Large intestine (tissue), 3 donors: ENCODE measurements at regions not wholly inside any gene's neighbourhood (a gene's known extent, or its start where the extent isn't known, plus 50 kb on each side); places are given as distances from the start of the nearest gene placed in this dataset.

Source experiments
- DNase-seq, 2 donors: peaks; one replicate each; pipeline versions ENCODE4 v3.0.0 to v3.0.0-alpha.2; 2013
- H3K27ac ChIP-seq: one replicate; pipeline ENCODE4 v1.5.1; 2013; ENCODE audit warnings: low read length
- H3K27me3 ChIP-seq: 2 replicates; pipeline ENCODE4 v1.6.1; 2013; ENCODE audit warnings: low read length; ENCODE audit not compliant: control insufficient read depth, insufficient read depth
- H3K36me3 ChIP-seq: 2 replicates; pipeline ENCODE4 v1.6.1; 2013; ENCODE audit warnings: low read length; ENCODE audit not compliant: control insufficient read depth, insufficient read depth
- H3K4me1 ChIP-seq: one replicate; pipeline ENCODE4 v1.6.1; 2013; ENCODE audit warnings: low read length; ENCODE audit not compliant: control insufficient read depth, insufficient read depth
- H3K4me3 ChIP-seq: one replicate; pipeline ENCODE4 v1.5.1; 2013; ENCODE audit warnings: low read length
- H3K9me3 ChIP-seq: one replicate; pipeline ENCODE4 v1.6.1; 2013; ENCODE audit warnings: mild to moderate bottlenecking, low read depth, low read length, moderate library complexity; ENCODE audit not compliant: control insufficient read depth
- WGBS: methylation state at CpG from one replicate; pipeline ENCODE4 v1.1.5; 2013; ENCODE audit warnings: low lambda C conversion rate; ENCODE audit not compliant: insufficient coverage; 5-methylcytosine and 5-hydroxymethylcytosine counted together

GRCh38 chr22:49451070-49451840, 376.4 kb downstream of the BRD1 start:
- Histone ChIP-seq H3K4me1 (no peaks in the 10 kb centered on the region), H3K9me3 (no peaks in the 10 kb centered on the region), H3K4me3 (no peak overlapping the region), H3K36me3 (no peaks in the 10 kb centered on the region), H3K27me3 (peaks cover 39% of the 10 kb centered on the region), H3K27ac (no peak overlapping the region)
- DNase-seq = no peak
- 60% methylated on average over 2 of the region's 17 CpGs for WGBS

DNA sequence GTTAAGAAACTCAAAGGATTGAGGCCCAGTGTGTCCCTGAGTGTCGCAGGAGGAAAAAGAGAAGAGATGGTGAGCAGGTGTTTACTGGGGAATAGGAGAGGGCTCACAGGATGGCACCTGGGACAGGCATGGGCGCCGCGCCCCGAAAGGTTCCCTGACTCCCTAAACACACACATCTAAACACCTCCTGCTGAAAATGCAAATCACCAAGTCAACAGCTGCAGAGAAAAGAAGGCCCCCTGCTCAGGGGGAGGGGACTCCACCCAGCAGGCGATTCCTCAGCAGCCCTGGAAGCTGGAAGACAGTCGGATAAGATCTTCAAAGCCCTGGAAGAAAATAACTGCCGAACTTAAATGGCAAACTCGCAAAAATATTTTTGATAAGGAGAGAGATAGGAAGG, 377.2 kb downstream of the BRD1 start:
- WGBS = 0% methylated on average over 1 of the region's 9 CpGs
- Histone ChIP-seq H3K4me3 (no peak overlapping the region), H3K36me3 (no peaks in the 10 kb centered on the region), H3K4me1 (no peaks in the 10 kb centered on the region), H3K27ac (no peak overlapping the region), H3K27me3 (peaks cover 35% of the 10 kb centered on the region), H3K9me3 (no peaks in the 10 kb centered on the region)
- no peak for DNase-seq

- Histone ChIP-seq H3K9me3 (no peaks in the 10 kb centered on the region), H3K36me3 (no peaks in the 10 kb centered on the region), H3K4me1 (no peaks in the 10 kb centered on the region), H3K27ac (no peak overlapping the region), H3K27me3 (peaks cover 35% of the 10 kb centered on the region), H3K4me3 (no peak overlapping the region)
- DNase-seq = no peak
- 0% methylated on average over 1 of the region's 38 CpGs for WGBS
Measured at GRCh38 chr22:49449811-49450446, 377.7 kb downstream of the BRD1 start.

DNA sequence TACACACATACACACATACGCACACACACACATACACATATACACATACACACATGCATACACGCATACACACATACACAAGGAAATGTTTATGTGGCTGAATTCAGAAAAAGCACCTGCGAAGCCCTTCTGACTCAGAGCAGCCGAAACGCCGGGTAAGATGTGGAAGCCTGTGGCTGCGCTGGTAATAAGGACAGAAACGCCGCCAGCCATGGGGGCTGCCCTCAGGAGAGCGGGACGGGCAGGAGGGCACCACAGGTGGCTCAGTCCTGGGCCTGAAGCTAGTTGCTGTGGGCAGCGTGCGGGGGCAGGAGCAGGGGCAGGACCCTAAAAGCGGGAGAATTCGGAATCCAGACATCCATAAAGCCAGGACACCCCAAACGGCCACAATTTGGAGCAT, 378.3 kb downstream of the BRD1 start:
- H3K4me1 ChIP-seq = no peaks in the 10 kb centered on the region
- H3K36me3 ChIP-seq = no peaks in the 10 kb centered on the region
- no CpG with 5 or more reads among the region's 16 CpGs for WGBS
- H3K9me3 ChIP-seq = no peaks in the 10 kb centered on the region
- no peak overlapping the region for H3K4me3 ChIP-seq
- peaks cover 35% of the 10 kb centered on the region for H3K27me3 ChIP-seq
- no peak overlapping the region for H3K27ac ChIP-seq
- DNase-seq = no peak

DNA sequence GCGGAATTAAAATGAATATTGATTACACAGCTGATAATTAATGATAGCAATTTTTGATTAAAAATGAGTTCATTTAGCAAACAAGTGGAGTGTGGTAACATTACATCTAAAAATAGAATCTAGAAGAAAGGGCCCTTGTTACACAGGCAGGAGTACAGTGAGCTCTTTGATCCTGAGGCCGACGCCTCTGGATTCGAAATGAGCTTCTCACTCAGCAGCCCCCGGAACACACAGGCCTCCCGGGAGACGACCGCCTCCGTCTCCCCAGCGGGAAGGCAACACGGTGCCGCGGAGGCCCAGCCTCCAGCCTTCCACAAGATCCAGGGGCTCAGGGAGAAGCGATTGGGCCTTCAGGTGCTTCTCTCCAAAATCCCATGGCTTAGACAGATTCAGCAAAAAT, 379.1 kb downstream of the BRD1 start:
- Histone ChIP-seq H3K27me3 (peaks cover 33% of the 10 kb centered on the region), H3K4me1 (no peaks in the 10 kb centered on the region), H3K36me3 (no peaks in the 10 kb centered on the region), H3K4me3 (no peak overlapping the region), H3K27ac (no peak overlapping the region), H3K9me3 (no peaks in the 10 kb centered on the region)
- WGBS = no CpG with 5 or more reads among the region's 14 CpGs
- no peak for DNase-seq

DNA sequence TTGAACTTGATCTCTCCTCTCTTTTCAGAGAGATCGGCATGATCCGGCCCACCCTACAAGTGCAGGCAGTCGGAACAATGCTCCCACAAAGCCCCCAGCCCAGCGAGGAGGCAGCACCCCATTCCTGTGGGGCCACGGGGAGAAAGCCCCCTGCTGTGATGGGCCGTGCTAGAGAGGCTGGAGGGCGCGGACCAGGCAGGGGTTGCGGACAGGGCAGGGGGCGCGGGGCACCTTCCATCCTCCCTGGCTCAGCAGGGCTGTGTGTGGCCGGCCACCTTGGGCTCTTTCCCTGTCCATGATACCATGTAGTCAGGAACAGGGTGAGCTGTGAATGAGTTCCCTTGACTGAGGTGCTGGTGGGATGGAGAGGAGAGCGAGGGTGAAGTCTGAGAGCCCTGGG, 379.8 kb downstream of the BRD1 start:
- Histone ChIP-seq H3K27me3 (peaks cover 33% of the 10 kb centered on the region), H3K27ac (no peak overlapping the region), H3K4me3 (no peak overlapping the region), H3K36me3 (no peaks in the 10 kb centered on the region), H3K4me1 (no peaks in the 10 kb centered on the region), H3K9me3 (no peaks in the 10 kb centered on the region)
- no CpG with 5 or more reads among the region's 13 CpGs for WGBS
- no peak for DNase-seq

DNA sequence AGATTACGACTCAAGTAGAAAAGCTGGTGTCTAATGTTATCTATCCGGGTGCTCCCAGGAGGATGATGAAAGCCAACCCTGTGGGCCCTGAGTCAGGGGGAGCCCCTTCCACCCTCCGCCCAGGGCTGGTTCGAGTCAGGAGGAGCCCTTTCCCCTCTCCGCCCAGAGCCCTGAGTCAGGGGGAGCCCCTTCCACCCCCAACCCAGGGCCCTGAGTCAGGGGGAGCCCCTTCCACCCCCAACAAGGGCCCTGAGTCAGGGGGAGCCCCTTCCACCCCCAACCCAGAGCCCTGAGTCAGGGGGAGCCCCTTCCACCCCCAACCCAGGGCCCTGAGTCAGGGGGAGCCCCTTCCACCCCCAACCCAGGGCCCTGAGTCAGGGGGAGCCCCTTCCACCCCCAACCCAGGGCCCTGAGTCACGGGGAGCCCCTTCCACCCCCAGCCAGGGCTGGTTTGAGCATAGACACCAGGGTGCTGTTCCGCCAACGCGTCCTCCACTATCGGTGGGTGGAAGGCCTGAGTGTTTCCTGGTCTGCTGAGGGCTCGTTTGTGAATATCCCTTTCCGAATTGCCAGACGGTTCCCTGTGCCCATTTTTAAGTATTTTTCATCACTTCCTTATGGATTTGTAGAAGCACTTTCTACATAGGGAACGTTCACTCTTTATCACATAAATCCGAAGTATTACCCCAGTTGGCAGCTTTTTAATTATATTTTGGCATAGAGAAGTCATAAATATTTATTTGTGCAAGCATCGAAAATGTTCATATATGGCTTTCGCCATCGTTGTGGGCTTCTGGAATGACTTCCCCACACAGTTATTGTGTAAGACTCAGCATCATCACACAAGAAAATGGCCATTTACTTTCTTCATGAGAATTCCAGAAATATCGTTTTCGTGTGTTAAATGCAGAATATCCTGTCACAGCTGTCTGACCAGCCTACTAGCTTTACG, 380.6 kb downstream of the BRD1 start:
- no peak for DNase-seq
- 80% methylated on average over 1 of the region's 21 CpGs for WGBS
- Histone ChIP-seq H3K27ac (no peak overlapping the region), H3K27me3 (peaks cover 33% of the 10 kb centered on the region), H3K36me3 (no peaks in the 10 kb centered on the region), H3K4me3 (no peak overlapping the region), H3K4me1 (no peaks in the 10 kb centered on the region), H3K9me3 (no peaks in the 10 kb centered on the region)

- no peaks in the 10 kb centered on the region for H3K36me3 ChIP-seq
- DNase-seq = no peak
- H3K27me3 ChIP-seq = peaks cover 27% of the 10 kb centered on the region
- H3K4me3 ChIP-seq = no peak overlapping the region
- no peaks in the 10 kb centered on the region for H3K4me1 ChIP-seq
- no CpG with 5 or more reads among the region's 18 CpGs for WGBS
- no peak overlapping the region for H3K27ac ChIP-seq
- H3K9me3 ChIP-seq = no peaks in the 10 kb centered on the region
Measured at GRCh38 chr22:49446145-49446758, 381.4 kb downstream of the BRD1 start.

GRCh38 chr22:49444781-49445180, 382.9 kb downstream of the BRD1 start:
- DNase-seq = no peak
- Histone ChIP-seq H3K27ac (no peak overlapping the region), H3K27me3 (peaks cover 14% of the 10 kb centered on the region), H3K4me1 (no peaks in the 10 kb centered on the region), H3K4me3 (no peak overlapping the region), H3K9me3 (no peaks in the 10 kb centered on the region), H3K36me3 (no peaks in the 10 kb centered on the region)
- WGBS = no CpG with 5 or more reads among the region's 14 CpGs

- Histone ChIP-seq H3K9me3 (no peaks in the 10 kb centered on the region), H3K27ac (no peak overlapping the region), H3K36me3 (no peaks in the 10 kb centered on the region), H3K27me3 (no peaks in the 10 kb centered on the region), H3K4me1 (no peaks in the 10 kb centered on the region), H3K4me3 (no peak overlapping the region)
- 100% methylated on average over 2 of the region's 23 CpGs for WGBS
- DNase-seq = no peak
Measured at GRCh38 chr22:49440931-49441330, 386.7 kb downstream of the BRD1 start.
